H1 (cell line): ENCODE measurements at regions not wholly inside any gene's neighbourhood (a gene's known extent, or its start where the extent isn't known, plus 50 kb on each side); places are given as distances from the start of the nearest gene placed in this dataset.

Experiments used
- CTCF ChIA-PET: fragments of 300-600 bp; sonication (Branson Sonifier 250); formaldehyde crosslinking; loops from one replicate; lab custom pipeline; 2021; ENCODE audit not compliant: partially characterized antibody; lab: Charles Lee
- POLR2A ChIA-PET: fragments of 300-600 bp; sonication (Branson Sonifier 250); formaldehyde crosslinking; loops from one replicate; lab custom pipeline; 2021; ENCODE audit warnings: inconsistent platforms; ENCODE audit not compliant: partially characterized antibody; lab: Charles Lee
- DNase-seq, 2 experiments: peaks; one replicate each; pipeline versions ENCODE4 v3.0.0 to v3.0.0-alpha.2; 2010 to 2022; ENCODE audit warnings: low spot score in 2 of 2, low read depth in 1 of 2, mixed read lengths in 1 of 2
- FAIRE-seq: peaks from 2 replicates; lab custom pipeline; 2011; peaks lifted over from hg19 to GRCh38; lab: Jason Lieb, UNC
- H2AFZ ChIP-seq: 2 replicates; pipeline ENCODE4 v1.8.1; 2012; ENCODE audit warnings: low read length, inconsistent platforms
- H2AK5ac ChIP-seq: 2 replicates; pipeline ENCODE4 v1.6.1; 2013; ENCODE audit warnings: low read depth, low read length
- H2BK120ac ChIP-seq: replicated peaks from 2 replicates; pipeline ENCODE3; 2013; ENCODE audit warnings: low read depth, low read length, inconsistent platforms
- H2BK12ac ChIP-seq: 2 replicates; pipeline ENCODE4 v1.6.1; 2013; ENCODE audit warnings: low read depth, low read length
- H2BK15ac ChIP-seq: 2 replicates; pipeline ENCODE4 v1.6.1; 2013; ENCODE audit warnings: low read length
- H2BK20ac ChIP-seq: 2 replicates; pipeline ENCODE4 v1.6.1; 2013; ENCODE audit warnings: low read length
- H2BK5ac ChIP-seq: 2 replicates; pipeline ENCODE4 v1.6.1; 2013; ENCODE audit warnings: low read depth, low read length
- H3K14ac ChIP-seq: 2 replicates; pipeline ENCODE4 v1.6.1; 2013; ENCODE audit warnings: inconsistent platforms; ENCODE audit not compliant: insufficient read length
- H3K18ac ChIP-seq: 2 replicates; pipeline ENCODE4 v1.6.1; 2013; ENCODE audit warnings: low read length; ENCODE audit errors: extremely low read depth
- H3K23ac ChIP-seq: 2 replicates; pipeline ENCODE4 v1.6.1; 2013; ENCODE audit warnings: inconsistent platforms; ENCODE audit not compliant: insufficient read length
- H3K23me2 ChIP-seq: 2 replicates; pipeline ENCODE4 v1.6.1; 2013; ENCODE audit warnings: low read depth, low read length
- H3K27ac ChIP-seq: 2 replicates; pipeline ENCODE4 v1.6.1; 2011; ENCODE audit warnings: low read depth, low read length, inconsistent platforms
- H3K27me3 ChIP-seq, 4 experiments: replicated peaks in 1 of 4; 1 replicate in 1 of 4; 2 replicates in 3 of 4; pipeline versions ENCODE4 v1.6.1 to v1.8.1; 2011 to 2013; ENCODE audit warnings: low read length in 3 of 4, mild to moderate bottlenecking in 3 of 4, inconsistent platforms in 2 of 4, mixed read lengths in 2 of 4, moderate library complexity in 1 of 4; ENCODE audit not compliant: control insufficient read depth in 3 of 4, insufficient read depth in 3 of 4; ENCODE audit errors: extremely low read depth in 1 of 4
- H3K36me3 ChIP-seq, 4 experiments: 2 replicates each; pipeline versions ENCODE4 v1.6.1 to v1.8.1; 2011 to 2013; ENCODE audit warnings: mild to moderate bottlenecking in 4 of 4, low read length in 3 of 4, moderate library complexity in 2 of 4, control low read depth in 1 of 4, inconsistent platforms in 1 of 4; ENCODE audit not compliant: insufficient read depth in 4 of 4, control insufficient read depth in 2 of 4
- H3K4ac ChIP-seq: replicated peaks from 2 replicates; pipeline ENCODE3; 2013; ENCODE audit warnings: low read length, low read depth, mixed read lengths, inconsistent platforms; ENCODE audit not compliant: insufficient read length
- H3K4me1 ChIP-seq, 4 experiments: replicated peaks in 1 of 4; 1 replicate in 1 of 4; 2 replicates in 3 of 4; pipeline versions ENCODE4 v1.6.1 to v1.8.1; 2011 to 2013; ENCODE audit warnings: low read length in 3 of 4, inconsistent platforms in 2 of 4, mixed read lengths in 1 of 4; ENCODE audit not compliant: insufficient read depth in 4 of 4, control insufficient read depth in 3 of 4
- H3K4me2 ChIP-seq, 2 experiments: 2 replicates each; pipeline versions ENCODE4 v1.6.1 to v1.8.1; 2011 to 2013; ENCODE audit warnings: low read depth in 2 of 2, low read length in 2 of 2, control low read depth in 1 of 2, inconsistent platforms in 1 of 2, mild to moderate bottlenecking in 1 of 2; ENCODE audit not compliant: insufficient read depth in 1 of 2
- H3K4me3 ChIP-seq, 4 experiments: fragments of 200-600, 300-600 bp in 1 of 4; sonication (generic), shearing (Covaris generic), sonication (Bioruptor Twin) in 1 of 4; 2 replicates each; pipeline versions ENCODE4 v1.5.1 to v1.8.1; 2011 to 2016; ENCODE audit warnings: low read length in 4 of 4, low read depth in 3 of 4, control low read depth in 2 of 4, inconsistent platforms in 2 of 4, mild to moderate bottlenecking in 2 of 4, mixed read lengths in 1 of 4, moderate library complexity in 1 of 4; ENCODE audit not compliant: insufficient read depth in 2 of 4; ENCODE audit errors: extremely low read depth in 1 of 4
- H3K56ac ChIP-seq: replicated peaks from 2 replicates; pipeline ENCODE3; 2013; ENCODE audit warnings: low read depth, mild to moderate bottlenecking, mixed read lengths, low read length, inconsistent platforms; ENCODE audit not compliant: insufficient read length
- H3K79me1 ChIP-seq: 2 replicates; pipeline ENCODE4 v1.6.1; 2013; ENCODE audit warnings: low read depth, low read length, control low read depth
- H3K79me2 ChIP-seq, 2 experiments: 2 replicates each; pipeline versions ENCODE4 v1.6.1 to v1.8.1; 2012 to 2013; ENCODE audit warnings: low read length in 2 of 2, mild to moderate bottlenecking in 2 of 2, inconsistent platforms in 1 of 2; ENCODE audit not compliant: insufficient read depth in 2 of 2, control insufficient read depth in 1 of 2
- H3K9ac ChIP-seq, 4 experiments: replicated peaks in 1 of 4; 1 replicate in 1 of 4; 2 replicates in 3 of 4; pipeline versions ENCODE4 v1.6.1 to v1.8.1; 2011 to 2013; ENCODE audit warnings: low read depth in 3 of 4, low read length in 3 of 4, control low read depth in 2 of 4, mild to moderate bottlenecking in 2 of 4, moderate library complexity in 2 of 4, inconsistent platforms in 1 of 4; ENCODE audit errors: extremely low read depth in 1 of 4
- H3K9me3 ChIP-seq, 2 experiments: 2 replicates each; pipeline versions ENCODE4 v1.6.1 to v1.8.1; 2012 to 2013; ENCODE audit warnings: mild to moderate bottlenecking in 2 of 2, moderate library complexity in 2 of 2, control low read depth in 1 of 2, inconsistent platforms in 1 of 2, low read depth in 1 of 2, low read length in 1 of 2, mixed read lengths in 1 of 2; ENCODE audit not compliant: insufficient read depth in 2 of 2
- H4K20me1 ChIP-seq, 2 experiments: replicated peaks in 1 of 2; 2 replicates each; pipeline versions ENCODE3 to v1.8.1; 2011 to 2013; ENCODE audit warnings: inconsistent platforms in 2 of 2, low read length in 2 of 2, mild to moderate bottlenecking in 1 of 2; ENCODE audit not compliant: insufficient read depth in 2 of 2, control insufficient read depth in 1 of 2
- H4K5ac ChIP-seq: 2 replicates; pipeline ENCODE4 v1.6.1; 2013; ENCODE audit warnings: low read length, low read depth, mixed read lengths, inconsistent platforms; ENCODE audit not compliant: insufficient read length
- H4K8ac ChIP-seq: 2 replicates; pipeline ENCODE4 v1.8.0; 2013; ENCODE audit warnings: mild to moderate bottlenecking, moderate library complexity, low read length, inconsistent platforms; ENCODE audit not compliant: insufficient read depth; ENCODE audit errors: extremely low read depth
- H4K91ac ChIP-seq: replicated peaks from 2 replicates; pipeline ENCODE3; 2013; ENCODE audit warnings: low read length, mixed read lengths, inconsistent platforms; ENCODE audit not compliant: insufficient read length
- ATF2 ChIP-seq: IDR thresholded peaks from 2 replicates; pipeline ENCODE4 v1.6.1; 2012; ENCODE audit warnings: low read length, inconsistent platforms
- BRCA1 ChIP-seq: IDR thresholded peaks from 2 replicates; pipeline ENCODE4 v1.6.1; 2012; ENCODE audit warnings: low read depth, low read length, improper control_type of control experiment
- CBX8 ChIP-seq: fragments of 300-800, 300-1000 bp; sonication (generic); IDR thresholded peaks from 2 replicates; pipeline ENCODE4 v1.7.1; 2016; ENCODE audit warnings: low read depth, low read length, borderline replicate concordance
- CHD1 ChIP-seq: IDR thresholded peaks from 2 replicates; pipeline ENCODE4 v1.6.1; 2012; ENCODE audit warnings: low read depth, low read length, improper control_type of control experiment
- CREB1 ChIP-seq: IDR thresholded peaks from 2 replicates; pipeline ENCODE4 v1.6.1; 2012; ENCODE audit warnings: inconsistent platforms
- CTCF ChIP-seq, 3 experiments: IDR thresholded peaks; 1 replicate in 2 of 3; 2 replicates in 1 of 3; pipeline versions ENCODE4 v1.5.1 to v1.6.1; 2011; ENCODE audit warnings: low read length in 3 of 3, mild to moderate bottlenecking in 3 of 3, inconsistent platforms in 2 of 3, low read depth in 1 of 3, moderate library complexity in 1 of 3; ENCODE audit not compliant: insufficient read depth in 1 of 3; ENCODE audit errors: control extremely low read depth in 1 of 3
- EZH2 ChIP-seq: fragments of 200-600 bp; sonication (generic); IDR thresholded peaks from 2 replicates; pipeline ENCODE4 v1.7.1; 2012; ENCODE audit warnings: low read depth, mild to moderate bottlenecking, moderate library complexity, low read length, inconsistent platforms; ENCODE audit not compliant: severe bottlenecking
- KDM5A ChIP-seq: fragments of 200-600 bp; IDR thresholded peaks from 2 replicates; pipeline ENCODE4 v1.7.1; 2012; ENCODE audit warnings: mild to moderate bottlenecking, low read length, inconsistent platforms, mixed read lengths
- RNF2 ChIP-seq: fragments of 200-900, 300-1000 bp; sonication (generic); IDR thresholded peaks from 2 replicates; pipeline ENCODE4 v1.7.1; 2016; ENCODE audit warnings: borderline replicate concordance, low read depth, mild to moderate bottlenecking, antibody characterized with exemption, low read length; ENCODE audit not compliant: poor library complexity, severe bottlenecking; ENCODE audit errors: missing control alignments
- TEAD4 ChIP-seq: IDR thresholded peaks from 2 replicates; pipeline ENCODE4 v1.6.1; 2012; ENCODE audit warnings: low read depth, low read length, inconsistent platforms, mixed read lengths
- WGBS, 2 experiments: shearing (Covaris generic) in 1 of 2; methylation state at CpG; one replicate each; pipeline versions ENCODE4 v1.1.6 to v1.1.7; 2013 to 2015; ENCODE audit warnings: low lambda C conversion rate in 2 of 2, mixed read lengths in 2 of 2, inconsistent platforms in 1 of 2, low coverage in 1 of 2, missing lambda C conversion rate in 1 of 2; ENCODE audit not compliant: insufficient replicate concordance in 2 of 2, insufficient coverage in 1 of 2, insufficient read length in 1 of 2; ENCODE audit errors: extremely low coverage in 1 of 2, missing lambda C conversion rate in 1 of 2; 5-methylcytosine and 5-hydroxymethylcytosine counted together

- 91% methylated on average over 5 of the region's 5 CpGs; no CpG with 5 or more reads in 1 of the 2 experiments for WGBS, 2 experiments
- Histone ChIP-seq H3K79me2 (no peaks in the 10 kb centered on the region), H3K4ac (no peak overlapping the region), H3K27ac (no peak overlapping the region), H3K79me1 (no peaks in the 10 kb centered on the region), H3K27me3 (no peaks in the 10 kb centered on the region), H3K4me2 (no peak overlapping the region), H2AFZ (no peak overlapping the region), H3K9ac (no peak overlapping the region), H3K18ac (no peak overlapping the region), H2AK5ac (no peak overlapping the region), H3K23ac (no peak overlapping the region), H3K4me3 (no peak overlapping the region), H4K91ac (no peak overlapping the region), H2BK12ac (no peak overlapping the region), H3K56ac (no peak overlapping the region), H2BK120ac (no peak overlapping the region), H4K20me1 (no peaks in the 10 kb centered on the region), H4K8ac (no peak overlapping the region), H2BK5ac (no peak overlapping the region), H2BK20ac (no peak overlapping the region), H3K9me3 (no peaks in the 10 kb centered on the region), H4K5ac (no peak overlapping the region), H3K36me3 (no peaks in the 10 kb centered on the region), H3K14ac (no peak overlapping the region), H2BK15ac (no peak overlapping the region), H3K23me2 (no peaks in the 10 kb centered on the region; the same call in 1 of the 2 replicates), H3K4me1 (peaks cover 0 to 9% (median 2%) of the 10 kb centered on the region in 4 experiments; a peak in 4 of 7 replicates)
- CTCF ChIA-PET, result interaction anchor here (0.9 to 3.2 kb wide), 10 partner anchors 11 to 656 kb away, joined by 3 to 13 read pairs (median 4); no protein-coding TSS in a partner anchor
- POLR2A ChIA-PET, result no interaction called here
- no peak for DNase-seq
- FAIRE-seq, result no peak
- TF ChIP-seq CBX8 (no peak), BRCA1 (no peak), CTCF (IDR thresholded peaks at IDR 0.05; ENCODE audit: control extremely low read depth in 1 of 3, insufficient read depth in 1 of 3, low read depth in 1 of 3, low read length in 3 of 3) (no peak), ATF2 (no peak), TEAD4 (no peak), EZH2 (no peak), RNF2 (no peak), CHD1 (no peak), KDM5A (no peak), CREB1 (no peak)
These were observed 350.6 kb upstream of the RUNX1 start for GRCh38 chr21:35399706-35400105.
